GM12878 (cell line): ENCODE measurements at regions not wholly inside any gene's neighbourhood (a gene's known extent, or its start where the extent isn't known, plus 50 kb on each side); places are given as distances from the start of the nearest gene placed in this dataset.

ENCODE experiments used
- CTCF ChIP-seq, 3 experiments: IDR thresholded peaks in 2 of 3; conservative IDR thresholded peaks in 1 of 3; 2 replicates each; pipeline ENCODE4 v1.5.1; 2011; ENCODE audit warnings: low read depth in 3 of 3, low read length in 3 of 3, mild to moderate bottlenecking in 3 of 3, control low read depth in 2 of 3, moderate library complexity in 2 of 3, inconsistent platforms in 1 of 3, mixed read lengths in 1 of 3; ENCODE audit not compliant: control insufficient read depth in 2 of 3, insufficient read depth in 1 of 3; ENCODE audit errors: extremely low read depth in 1 of 3
- E2F4 ChIP-seq: IDR thresholded peaks from 2 replicates; pipeline ENCODE4 v1.6.1; 2012; ENCODE audit warnings: low read depth, low read length, improper control_type of control experiment
- EZH2 ChIP-seq: IDR thresholded peaks from 2 replicates; pipeline ENCODE4 v1.6.1; 2012; ENCODE audit warnings: low read depth, mild to moderate bottlenecking, control low read depth, inconsistent platforms, low read length, borderline replicate concordance; ENCODE audit not compliant: control insufficient read depth
- GABPA ChIP-seq: IDR thresholded peaks from 2 replicates; pipeline ENCODE4 v1.6.1; 2014; ENCODE audit warnings: antibody characterized with exemption, low read depth, mild to moderate bottlenecking, inconsistent platforms
- MAX ChIP-seq: IDR thresholded peaks from 2 replicates; pipeline ENCODE4 v1.6.1; 2012; ENCODE audit warnings: low read depth, low read length, improper control_type of control experiment
- MYC ChIP-seq: IDR thresholded peaks from 2 replicates; pipeline ENCODE4 v1.6.1; 2011; ENCODE audit warnings: mild to moderate bottlenecking, low read length, moderate library complexity, inconsistent platforms; ENCODE audit not compliant: insufficient read depth, insufficient replicate concordance, insufficient read length, severe bottlenecking
- POLR2A ChIP-seq: IDR thresholded peaks from 2 replicates; pipeline ENCODE4 v1.6.1; 2011; ENCODE audit warnings: low read depth, mild to moderate bottlenecking, low read length
- STAT3 ChIP-seq: IDR thresholded peaks from 2 replicates; pipeline ENCODE4 v1.6.1; 2011; ENCODE audit warnings: low read depth, low read length, improper control_type of control experiment
- SUZ12 ChIP-seq: fragments of 200-600 bp; sonication (generic); IDR thresholded peaks from one replicate; pipeline ENCODE4 v1.6.1; 2018; ENCODE audit warnings: antibody characterized with exemption, mild to moderate bottlenecking; ENCODE audit not compliant: unreplicated experiment
- TF ChIP-seq, protein P1 (sequence below): fragments of 150-350 bp; IDR thresholded peaks from 2 replicates; pipeline ENCODE4 v1.6.1; 2016; ENCODE audit warnings: low read depth, low read length
- TF ChIP-seq, protein P2 (sequence below): IDR thresholded peaks from 2 replicates; pipeline ENCODE4 v1.6.1; 2012; ENCODE audit warnings: mild to moderate bottlenecking, low read depth, low read length

GRCh38 chr16:16879567-16880251, 500.8 kb downstream of the NPIPA7 start:
- TF ChIP-seq E2F4 (no peak), CTCF (IDR thresholded peaks at IDR 0.05 in 2 of 3, conservative IDR thresholded peaks at IDR 0.05 in 1 of 3; ENCODE audit: control insufficient read depth in 2 of 3, extremely low read depth in 1 of 3, insufficient read depth in 1 of 3, low read depth in 3 of 3, low read length in 3 of 3) (no peak), EZH2 (no peak), MYC (no peak), POLR2A (no peak), GABPA (no peak), MAX (no peak), SUZ12 (no peak), STAT3 (no peak)
- TF ChIP-seq, protein P1, sequence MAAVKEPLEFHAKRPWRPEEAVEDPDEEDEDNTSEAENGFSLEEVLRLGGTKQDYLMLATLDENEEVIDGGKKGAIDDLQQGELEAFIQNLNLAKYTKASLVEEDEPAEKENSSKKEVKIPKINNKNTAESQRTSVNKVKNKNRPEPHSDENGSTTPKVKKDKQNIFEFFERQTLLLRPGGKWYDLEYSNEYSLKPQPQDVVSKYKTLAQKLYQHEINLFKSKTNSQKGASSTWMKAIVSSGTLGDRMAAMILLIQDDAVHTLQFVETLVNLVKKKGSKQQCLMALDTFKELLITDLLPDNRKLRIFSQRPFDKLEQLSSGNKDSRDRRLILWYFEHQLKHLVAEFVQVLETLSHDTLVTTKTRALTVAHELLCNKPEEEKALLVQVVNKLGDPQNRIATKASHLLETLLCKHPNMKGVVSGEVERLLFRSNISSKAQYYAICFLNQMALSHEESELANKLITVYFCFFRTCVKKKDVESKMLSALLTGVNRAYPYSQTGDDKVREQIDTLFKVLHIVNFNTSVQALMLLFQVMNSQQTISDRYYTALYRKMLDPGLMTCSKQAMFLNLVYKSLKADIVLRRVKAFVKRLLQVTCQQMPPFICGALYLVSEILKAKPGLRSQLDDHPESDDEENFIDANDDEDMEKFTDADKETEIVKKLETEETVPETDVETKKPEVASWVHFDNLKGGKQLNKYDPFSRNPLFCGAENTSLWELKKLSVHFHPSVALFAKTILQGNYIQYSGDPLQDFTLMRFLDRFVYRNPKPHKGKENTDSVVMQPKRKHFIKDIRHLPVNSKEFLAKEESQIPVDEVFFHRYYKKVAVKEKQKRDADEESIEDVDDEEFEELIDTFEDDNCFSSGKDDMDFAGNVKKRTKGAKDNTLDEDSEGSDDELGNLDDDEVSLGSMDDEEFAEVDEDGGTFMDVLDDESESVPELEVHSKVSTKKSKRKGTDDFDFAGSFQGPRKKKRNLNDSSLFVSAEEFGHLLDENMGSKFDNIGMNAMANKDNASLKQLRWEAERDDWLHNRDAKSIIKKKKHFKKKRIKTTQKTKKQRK = no peak
- TF ChIP-seq, protein P2, sequence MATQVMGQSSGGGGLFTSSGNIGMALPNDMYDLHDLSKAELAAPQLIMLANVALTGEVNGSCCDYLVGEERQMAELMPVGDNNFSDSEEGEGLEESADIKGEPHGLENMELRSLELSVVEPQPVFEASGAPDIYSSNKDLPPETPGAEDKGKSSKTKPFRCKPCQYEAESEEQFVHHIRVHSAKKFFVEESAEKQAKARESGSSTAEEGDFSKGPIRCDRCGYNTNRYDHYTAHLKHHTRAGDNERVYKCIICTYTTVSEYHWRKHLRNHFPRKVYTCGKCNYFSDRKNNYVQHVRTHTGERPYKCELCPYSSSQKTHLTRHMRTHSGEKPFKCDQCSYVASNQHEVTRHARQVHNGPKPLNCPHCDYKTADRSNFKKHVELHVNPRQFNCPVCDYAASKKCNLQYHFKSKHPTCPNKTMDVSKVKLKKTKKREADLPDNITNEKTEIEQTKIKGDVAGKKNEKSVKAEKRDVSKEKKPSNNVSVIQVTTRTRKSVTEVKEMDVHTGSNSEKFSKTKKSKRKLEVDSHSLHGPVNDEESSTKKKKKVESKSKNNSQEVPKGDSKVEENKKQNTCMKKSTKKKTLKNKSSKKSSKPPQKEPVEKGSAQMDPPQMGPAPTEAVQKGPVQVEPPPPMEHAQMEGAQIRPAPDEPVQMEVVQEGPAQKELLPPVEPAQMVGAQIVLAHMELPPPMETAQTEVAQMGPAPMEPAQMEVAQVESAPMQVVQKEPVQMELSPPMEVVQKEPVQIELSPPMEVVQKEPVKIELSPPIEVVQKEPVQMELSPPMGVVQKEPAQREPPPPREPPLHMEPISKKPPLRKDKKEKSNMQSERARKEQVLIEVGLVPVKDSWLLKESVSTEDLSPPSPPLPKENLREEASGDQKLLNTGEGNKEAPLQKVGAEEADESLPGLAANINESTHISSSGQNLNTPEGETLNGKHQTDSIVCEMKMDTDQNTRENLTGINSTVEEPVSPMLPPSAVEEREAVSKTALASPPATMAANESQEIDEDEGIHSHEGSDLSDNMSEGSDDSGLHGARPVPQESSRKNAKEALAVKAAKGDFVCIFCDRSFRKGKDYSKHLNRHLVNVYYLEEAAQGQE = no peak
